ENCODE measurements at regions not wholly inside any gene's neighbourhood (a gene's known extent, or its start where the extent isn't known, plus 50 kb on each side); places are given as distances from the start of the nearest gene placed in this dataset.

DNA sequence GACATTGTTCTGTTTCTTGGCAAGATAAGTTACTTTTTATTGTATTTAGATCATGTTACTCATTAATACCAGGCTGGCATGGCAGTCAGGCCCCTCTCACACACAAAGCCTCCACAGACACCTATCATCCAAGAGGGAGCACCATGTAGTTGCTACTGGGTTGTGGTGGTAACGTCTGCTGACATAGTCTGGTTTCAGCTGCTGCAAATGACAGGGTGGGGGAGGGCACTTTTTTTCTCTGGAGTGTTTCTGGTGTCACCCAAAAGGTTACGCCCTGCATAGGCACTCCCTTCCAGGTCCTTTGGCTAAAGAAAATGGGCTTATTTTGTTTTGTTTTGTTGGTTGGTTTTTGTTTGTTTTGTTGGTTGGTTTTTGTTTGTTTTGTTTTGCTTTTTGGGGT lies 236.4 kb upstream of the RIMS1 start:
- ChIA-PET POLR2A (no interaction called here), CTCF (no interaction called here)
- H3K4me3 ChIP-seq (replicated peaks in 1 of 3; ENCODE audit: insufficient read depth in 1 of 3, low read depth in 1 of 3, low read length in 3 of 3), result no peak overlapping the region
- FAIRE-seq, result no peak
- no peaks in the 10 kb centered on the region for H3K9me1 ChIP-seq (replicated peaks; ENCODE audit: control insufficient read depth, extremely low read depth, insufficient read depth, low read length)
- H3K36me3 ChIP-seq (ENCODE audit: control insufficient read depth in 2 of 2, extremely low read depth in 1 of 2, insufficient read depth in 2 of 2, low read length in 2 of 2), result no peaks in the 10 kb centered on the region
- H2AFZ ChIP-seq (ENCODE audit: low read depth, low read length), result no peak overlapping the region
- peaks cover 0 to 3% of the 10 kb centered on the region in 2 experiments for H3K27me3 ChIP-seq (ENCODE audit: control insufficient read depth in 2 of 2, insufficient read depth in 2 of 2, low read length in 2 of 2)
- H3K9ac ChIP-seq (replicated peaks; ENCODE audit: extremely low read depth, insufficient read depth, low read length), result no peak overlapping the region
- no peak overlapping the region for H3K4me2 ChIP-seq (ENCODE audit: insufficient read depth, low read length)
- no TSS peak for BruUV-seq (replicated peaks)
- no peak for TF ChIP-seq FOS (IDR thresholded peaks at IDR 0.05; ENCODE audit: borderline replicate concordance, insufficient read depth, low read length)
- TF ChIP-seq EZH2 (IDR thresholded peaks at IDR 0.05; ENCODE audit: borderline replicate concordance, low read depth, low read length, severe bottlenecking), result no peak
- TF ChIP-seq POLR2A (IDR thresholded peaks at IDR 0.05; ENCODE audit: low read depth, low read length), result no peak
- TF ChIP-seq, protein P1, sequence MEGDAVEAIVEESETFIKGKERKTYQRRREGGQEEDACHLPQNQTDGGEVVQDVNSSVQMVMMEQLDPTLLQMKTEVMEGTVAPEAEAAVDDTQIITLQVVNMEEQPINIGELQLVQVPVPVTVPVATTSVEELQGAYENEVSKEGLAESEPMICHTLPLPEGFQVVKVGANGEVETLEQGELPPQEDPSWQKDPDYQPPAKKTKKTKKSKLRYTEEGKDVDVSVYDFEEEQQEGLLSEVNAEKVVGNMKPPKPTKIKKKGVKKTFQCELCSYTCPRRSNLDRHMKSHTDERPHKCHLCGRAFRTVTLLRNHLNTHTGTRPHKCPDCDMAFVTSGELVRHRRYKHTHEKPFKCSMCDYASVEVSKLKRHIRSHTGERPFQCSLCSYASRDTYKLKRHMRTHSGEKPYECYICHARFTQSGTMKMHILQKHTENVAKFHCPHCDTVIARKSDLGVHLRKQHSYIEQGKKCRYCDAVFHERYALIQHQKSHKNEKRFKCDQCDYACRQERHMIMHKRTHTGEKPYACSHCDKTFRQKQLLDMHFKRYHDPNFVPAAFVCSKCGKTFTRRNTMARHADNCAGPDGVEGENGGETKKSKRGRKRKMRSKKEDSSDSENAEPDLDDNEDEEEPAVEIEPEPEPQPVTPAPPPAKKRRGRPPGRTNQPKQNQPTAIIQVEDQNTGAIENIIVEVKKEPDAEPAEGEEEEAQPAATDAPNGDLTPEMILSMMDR (IDR thresholded peaks at IDR 0.05; ENCODE audit: extremely low read depth in 1 of 2, insufficient read depth in 1 of 2, low read depth in 1 of 2, low read length in 2 of 2), result no peak
- no peak for TF ChIP-seq MYC (IDR thresholded peaks at IDR 0.05; ENCODE audit: low read depth, low read length)
- no peak for TF ChIP-seq GATA2 (IDR thresholded peaks at IDR 0.05; ENCODE audit: insufficient read depth, insufficient read length, low read depth, low read length)
- no peaks in the 10 kb centered on the region for H4K20me1 ChIP-seq (replicated peaks; ENCODE audit: control insufficient read depth, extremely low read depth, insufficient read depth, low read length)
- DNase-seq (ENCODE audit: low read depth, low spot score), result no peak
- H3K9me3 ChIP-seq (replicated peaks; ENCODE audit: control insufficient read depth, insufficient read depth, low read length), result no peaks in the 10 kb centered on the region
- no peak overlapping the region for H3K27ac ChIP-seq (ENCODE audit: insufficient read depth, low read depth, low read length)
- dilution Hi-C loops (cut with MboI; ENCODE audit: extremely low pct_ligation_motif_present, low sequenced_read_pairs) (no loop called here), intact Hi-C loops (cut with micrococcal nuclease) (no loop called here)
- H3K79me2 ChIP-seq (ENCODE audit: control insufficient read depth, insufficient read depth, low read length), result no peaks in the 10 kb centered on the region
- no peaks in the 10 kb centered on the region for H3K4me1 ChIP-seq (ENCODE audit: control insufficient read depth, extremely low read depth, insufficient read depth, low read length)

DNA sequence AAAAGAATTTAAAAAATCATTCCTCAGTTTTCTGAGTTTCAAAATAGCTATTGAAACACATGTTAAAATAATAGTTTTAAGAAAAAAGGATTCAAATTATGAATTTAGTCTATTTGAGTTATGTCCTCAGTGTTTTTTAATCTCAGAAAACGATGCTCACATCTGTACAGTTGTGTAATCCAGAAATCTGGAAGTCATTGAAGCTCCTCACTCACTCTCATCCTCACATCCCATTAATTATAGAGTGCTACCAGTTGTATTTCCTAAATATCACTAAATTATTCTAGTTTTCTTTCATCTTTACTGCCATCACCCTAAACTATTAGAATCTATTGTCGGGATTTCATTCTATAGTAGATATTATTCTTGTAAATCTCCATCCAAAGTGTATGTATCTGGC lies 234.7 kb upstream of the RIMS1 start:
- H3K27ac ChIP-seq (ENCODE audit: insufficient read depth, low read depth, low read length), result no peak overlapping the region
- FAIRE-seq (no peak), DNase-seq (ENCODE audit: low read depth, low spot score) (no peak)
- no peak overlapping the region for H3K9ac ChIP-seq (replicated peaks; ENCODE audit: extremely low read depth, insufficient read depth, low read length)
- BruUV-seq (replicated peaks), result no TSS peak
- peaks cover 0 to 3% of the 10 kb centered on the region in 2 experiments for H3K27me3 ChIP-seq (ENCODE audit: control insufficient read depth in 2 of 2, insufficient read depth in 2 of 2, low read length in 2 of 2)
- no peak overlapping the region for H2AFZ ChIP-seq (ENCODE audit: low read depth, low read length)
- no peaks in the 10 kb centered on the region for H3K4me1 ChIP-seq (ENCODE audit: control insufficient read depth, extremely low read depth, insufficient read depth, low read length)
- dilution Hi-C loops (cut with MboI; ENCODE audit: extremely low pct_ligation_motif_present, low sequenced_read_pairs), result no loop called here
- H4K20me1 ChIP-seq (replicated peaks; ENCODE audit: control insufficient read depth, extremely low read depth, insufficient read depth, low read length), result no peaks in the 10 kb centered on the region
- H3K4me3 ChIP-seq (replicated peaks in 1 of 3; ENCODE audit: insufficient read depth in 1 of 3, low read depth in 1 of 3, low read length in 3 of 3), result no peak overlapping the region
- intact Hi-C loops (cut with micrococcal nuclease), result no loop called here
- no peaks in the 10 kb centered on the region for H3K36me3 ChIP-seq (ENCODE audit: control insufficient read depth in 2 of 2, extremely low read depth in 1 of 2, insufficient read depth in 2 of 2, low read length in 2 of 2)
- no peak overlapping the region for H3K4me2 ChIP-seq (ENCODE audit: insufficient read depth, low read length)
- no peaks in the 10 kb centered on the region for H3K9me3 ChIP-seq (replicated peaks; ENCODE audit: control insufficient read depth, insufficient read depth, low read length)
- peaks cover 1% of the 10 kb centered on the region for H3K9me1 ChIP-seq (replicated peaks; ENCODE audit: control insufficient read depth, extremely low read depth, insufficient read depth, low read length)
- ChIA-PET POLR2A (no interaction called here), CTCF (no interaction called here)
- TF ChIP-seq EZH2 (IDR thresholded peaks at IDR 0.05; ENCODE audit: borderline replicate concordance, low read depth, low read length, severe bottlenecking) (no peak), POLR2AphosphoS5 (IDR thresholded peaks at IDR 0.05; ENCODE audit: insufficient read depth, low read depth, low read length) (no peak), MYC (IDR thresholded peaks at IDR 0.05; ENCODE audit: low read depth, low read length) (no peak), FOS (IDR thresholded peaks at IDR 0.05; ENCODE audit: borderline replicate concordance, insufficient read depth, low read length) (no peak), JUN (IDR thresholded peaks at IDR 0.05; ENCODE audit: borderline replicate concordance, insufficient read depth, insufficient read length, low read depth) (no peak), GATA2 (IDR thresholded peaks at IDR 0.05; ENCODE audit: insufficient read depth, insufficient read length, low read depth, low read length) (no peak)
- TF ChIP-seq, protein P1 (IDR thresholded peaks at IDR 0.05; ENCODE audit: extremely low read depth in 1 of 2, insufficient read depth in 1 of 2, low read depth in 1 of 2, low read length in 2 of 2), result no peak
- TF ChIP-seq, protein P2, sequence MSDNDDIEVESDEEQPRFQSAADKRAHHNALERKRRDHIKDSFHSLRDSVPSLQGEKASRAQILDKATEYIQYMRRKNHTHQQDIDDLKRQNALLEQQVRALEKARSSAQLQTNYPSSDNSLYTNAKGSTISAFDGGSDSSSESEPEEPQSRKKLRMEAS (IDR thresholded peaks at IDR 0.05; ENCODE audit: insufficient read depth, insufficient read length), result no peak
- H3K79me2 ChIP-seq (ENCODE audit: control insufficient read depth, insufficient read depth, low read length), result no peaks in the 10 kb centered on the region
